ENCODE measurements at regions not wholly inside any gene's neighbourhood (a gene's known extent, or its start where the extent isn't known, plus 50 kb on each side); places are given as distances from the start of the nearest gene placed in this dataset.

DNA sequence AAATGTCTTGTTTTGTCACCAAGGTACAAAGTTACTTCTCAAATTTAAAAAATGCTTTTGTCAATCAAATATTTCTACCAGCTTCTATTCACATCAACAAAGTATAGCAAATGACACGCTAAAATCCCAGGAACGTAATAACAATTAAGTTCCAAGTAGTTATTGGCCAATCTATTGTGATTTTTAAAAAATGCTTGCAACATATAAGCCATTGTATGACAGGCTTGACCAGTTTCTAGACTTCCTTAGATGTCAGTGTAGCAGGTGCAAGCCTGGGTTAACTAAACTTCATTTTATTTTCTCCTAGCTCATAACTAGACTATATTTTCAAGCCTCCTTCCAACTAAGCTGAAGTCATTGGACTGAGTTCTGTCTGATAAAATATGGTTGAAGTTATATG, 494.5 kb upstream of the PKN2 start:
- no peak for TF ChIP-seq EED (IDR thresholded peaks at IDR 0.05; ENCODE audit: low read depth)
- TF ChIP-seq TCF12 (IDR thresholded peaks at IDR 0.05; ENCODE audit: low read depth, low read length) = no peak
- TF ChIP-seq CBFB (IDR thresholded peaks at IDR 0.05; ENCODE audit: low read depth) = no peak
- no peak for TF ChIP-seq POLR2AphosphoS5 (IDR thresholded peaks at IDR 0.05; ENCODE audit: low read length)
- no peak for TF ChIP-seq MTA3 (IDR thresholded peaks at IDR 0.05; ENCODE audit: borderline replicate concordance, low read length)
- no peak for TF ChIP-seq RELB (IDR thresholded peaks at IDR 0.05; ENCODE audit: low read depth)
- no peak for TF ChIP-seq RCOR1 (conservative IDR thresholded peaks at IDR 0.05; ENCODE audit: low read depth, low read length)
- TF ChIP-seq E2F4 (IDR thresholded peaks at IDR 0.05; ENCODE audit: low read depth, low read length) = no peak
- no peak for TF ChIP-seq ZNF274 (IDR thresholded peaks at IDR 0.05; ENCODE audit: insufficient read depth, insufficient read length)
- ChIA-PET POLR2A (no interaction called here), SMC1A (ENCODE audit: uncharacterized antibody, unreplicated experiment) (interaction anchor here (0.5 to 1.3 kb wide), 2 partner anchors 22 to 602 kb away, joined by 3 read pairs; no protein-coding TSS in a partner anchor), RAD21 (ENCODE audit: unreplicated experiment) (no interaction called here), CTCF (interaction anchor here (1.1 kb wide), 1 partner anchor 9 kb away, joined by 5 read pairs; no protein-coding TSS in a partner anchor)
- Histone ChIP-seq H3K27ac (ENCODE audit: control insufficient read depth, insufficient read depth) (no peak overlapping the region), H3K9ac (ENCODE audit: control insufficient read depth, insufficient read depth, low read length) (no peak overlapping the region), H3K4me2 (ENCODE audit: control insufficient read depth, insufficient read depth) (no peak overlapping the region), H3K27me3 (replicated peaks in 1 of 2; ENCODE audit: control insufficient read depth in 2 of 2, insufficient read depth in 2 of 2, low read length in 1 of 2) (no peaks in the 10 kb centered on the region; a peak in 1 of 4 replicates), H4K20me1 (ENCODE audit: control insufficient read depth, insufficient read depth) (no peaks in the 10 kb centered on the region), H3K4me3 (no peak overlapping the region), H3K79me2 (ENCODE audit: control insufficient read depth, insufficient read depth, low read length) (no peaks in the 10 kb centered on the region), H2AFZ (ENCODE audit: control insufficient read depth, low read depth, low read length) (no peak overlapping the region), H3K4me1 (ENCODE audit: control insufficient read depth, insufficient read depth, low read length) (peaks cover 4% of the 10 kb centered on the region; the same call in 1 of the 2 replicates), H3K9me3 (replicated peaks; ENCODE audit: control insufficient read depth, insufficient read depth, low read length) (no peaks in the 10 kb centered on the region), H3K36me3 (ENCODE audit: control insufficient read depth in 2 of 2, insufficient read depth in 2 of 2, low read length in 1 of 2) (no peaks in the 10 kb centered on the region)
- no TSS peak for BruUV-seq (replicated peaks)
- DNase-seq (ENCODE audit: low read depth, low spot score) = no peak
- FAIRE-seq = no peak
- intact Hi-C loops (cut with micrococcal nuclease; ENCODE audit: unreplicated experiment) = loop anchor here (10.0 kb wide), 1 partner anchor 895 kb away; no protein-coding TSS in a partner anchor
- in situ Hi-C loops (cut with MboI) = loop anchor here (10.0 to 25.0 kb wide), 2 partner anchors 405 to 673 kb away; no protein-coding TSS in a partner anchor
- 76% methylated on average over 2 of the region's 2 CpGs for WGBS (ENCODE audit: insufficient coverage, insufficient replicate concordance, low lambda C conversion rate, missing lambda C conversion rate)
- peak; percentile 18; the same call in 2 of the 3 replicates for ATAC-seq

Data from GM12878 (cell line).